NCI-H1694 treated with DMSO at 0.1 percent for 48 hours (cell line): ENCODE measurements at regions not wholly inside any gene's neighbourhood (a gene's known extent, or its start where the extent isn't known, plus 50 kb on each side); places are given as distances from the start of the nearest gene placed in this dataset.

Experiments
- DNase-seq: peaks from one replicate; lab custom pipeline; 2025; lab: John Stamatoyannopoulos, UW

DNA sequence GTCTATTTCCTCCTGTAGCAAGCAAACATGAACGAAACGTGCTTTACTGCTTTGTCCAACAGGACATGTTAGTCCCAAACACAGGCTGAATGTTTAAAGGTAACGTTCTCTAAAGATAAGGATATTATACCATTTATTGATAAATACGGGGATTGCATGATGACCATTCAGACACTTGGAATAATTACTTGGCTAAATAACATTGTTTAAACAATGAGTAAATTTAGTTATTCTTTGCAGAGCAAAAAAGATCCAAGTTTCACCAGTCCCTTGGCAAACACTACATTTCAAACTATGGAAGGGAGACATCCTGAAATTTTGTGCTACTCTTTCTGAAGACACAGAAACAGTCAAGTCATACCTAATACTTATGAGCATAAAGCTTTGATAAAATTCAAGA, 88.0 kb downstream of the ZNF280B start:
- DNase-seq, result no peak

DNA sequence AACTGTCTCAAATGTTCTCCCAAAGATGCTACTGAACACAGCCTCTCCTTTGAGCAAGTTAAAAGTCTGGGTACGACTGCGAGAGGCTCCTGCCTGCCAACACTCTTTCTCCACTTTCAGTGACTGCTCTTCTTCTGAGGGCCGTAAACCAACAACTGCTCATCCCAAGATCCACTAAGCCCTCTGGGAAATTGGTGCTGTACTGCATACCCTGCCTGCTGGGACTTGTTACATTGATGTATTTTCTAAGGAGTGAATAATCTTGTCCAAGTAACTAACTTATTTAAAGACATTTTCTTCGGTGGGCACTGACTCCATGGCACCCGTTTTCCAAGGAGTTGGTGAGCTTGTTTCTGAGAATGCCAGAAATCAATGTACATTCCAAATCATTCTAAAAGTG, 87.2 kb downstream of the ZNF280B start:
- no peak for DNase-seq

DNA sequence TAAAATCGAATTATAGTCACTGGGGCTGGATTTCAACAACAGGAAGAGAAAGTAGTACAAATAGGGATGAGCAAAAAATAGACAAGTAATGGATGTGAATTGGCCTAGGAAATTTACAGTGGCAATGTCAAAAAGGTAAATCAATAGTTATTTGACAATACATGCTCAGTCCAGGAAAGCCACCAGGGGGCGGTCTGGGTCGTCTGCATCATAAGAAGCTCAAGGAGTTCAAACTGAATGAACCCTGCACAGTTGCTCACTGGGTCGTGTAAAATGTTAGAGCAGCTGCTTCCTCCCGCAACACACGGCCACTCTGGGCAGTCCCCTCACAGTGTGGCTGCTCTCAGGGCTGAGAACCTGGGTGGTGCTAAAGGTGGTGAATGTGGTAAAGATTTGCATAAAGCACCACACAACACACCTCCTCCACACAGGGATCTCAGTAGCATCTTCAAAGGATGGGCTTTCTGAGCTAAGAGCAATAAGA, 85.9 kb downstream of the ZNF280B start:
- DNase-seq, result peak; percentile 53

GRCh38 chr22:22423681-22424080, 84.9 kb downstream of the ZNF280B start:
- no peak for DNase-seq

DNA sequence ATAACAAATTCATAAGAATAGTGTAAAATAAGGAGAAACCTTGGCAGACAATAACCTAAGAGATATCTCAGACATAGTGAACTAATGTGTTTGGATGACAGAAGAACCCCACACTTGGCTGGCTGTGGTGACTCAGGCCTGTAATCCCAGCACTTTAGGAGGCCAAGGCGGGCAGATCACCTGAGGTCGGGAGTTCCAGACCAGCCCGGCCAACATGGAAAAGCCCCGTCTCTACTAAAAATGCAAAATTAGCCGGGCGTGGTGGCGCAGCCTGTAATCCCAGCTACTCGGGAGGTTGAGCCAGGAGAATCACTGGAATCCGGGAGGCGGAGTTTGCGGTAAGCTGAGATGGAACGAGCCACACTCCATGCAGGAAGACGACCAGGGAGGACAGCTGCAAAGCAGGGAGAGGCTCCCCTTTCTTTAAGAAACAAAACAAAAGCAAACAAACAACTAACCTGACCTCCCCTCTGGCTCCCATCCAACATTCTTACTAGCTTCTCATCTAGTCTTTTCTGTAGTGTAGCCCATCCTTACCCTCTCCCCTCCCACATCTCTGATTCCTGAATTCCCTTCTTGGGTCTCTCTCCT, 84.2 kb downstream of the ZNF280B start:
- DNase-seq, result no peak

DNA sequence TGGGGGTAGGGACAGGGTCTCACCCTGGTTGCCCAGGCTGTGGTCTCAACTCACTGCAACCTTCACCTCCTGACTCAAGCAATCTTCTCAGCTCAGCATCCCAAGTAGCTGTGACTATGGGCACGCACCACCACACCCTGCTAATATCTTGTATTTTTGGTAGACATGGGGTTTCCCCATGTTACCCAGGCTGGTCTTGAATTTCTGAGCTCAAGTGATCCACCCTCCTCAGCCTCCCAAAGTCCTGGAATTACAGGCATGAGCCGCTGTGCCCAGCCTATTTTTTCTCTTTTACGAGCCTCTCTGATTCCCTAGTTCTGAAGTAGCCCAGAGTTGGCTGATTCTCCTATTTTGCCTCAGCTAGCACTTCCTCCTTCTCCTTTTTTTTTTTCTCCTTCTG, 83.6 kb downstream of the ZNF280B start:
- no peak for DNase-seq

- DNase-seq, result no peak
Observed at GRCh38 chr22:22425356-22425755, 83.2 kb downstream of the ZNF280B start.

DNA sequence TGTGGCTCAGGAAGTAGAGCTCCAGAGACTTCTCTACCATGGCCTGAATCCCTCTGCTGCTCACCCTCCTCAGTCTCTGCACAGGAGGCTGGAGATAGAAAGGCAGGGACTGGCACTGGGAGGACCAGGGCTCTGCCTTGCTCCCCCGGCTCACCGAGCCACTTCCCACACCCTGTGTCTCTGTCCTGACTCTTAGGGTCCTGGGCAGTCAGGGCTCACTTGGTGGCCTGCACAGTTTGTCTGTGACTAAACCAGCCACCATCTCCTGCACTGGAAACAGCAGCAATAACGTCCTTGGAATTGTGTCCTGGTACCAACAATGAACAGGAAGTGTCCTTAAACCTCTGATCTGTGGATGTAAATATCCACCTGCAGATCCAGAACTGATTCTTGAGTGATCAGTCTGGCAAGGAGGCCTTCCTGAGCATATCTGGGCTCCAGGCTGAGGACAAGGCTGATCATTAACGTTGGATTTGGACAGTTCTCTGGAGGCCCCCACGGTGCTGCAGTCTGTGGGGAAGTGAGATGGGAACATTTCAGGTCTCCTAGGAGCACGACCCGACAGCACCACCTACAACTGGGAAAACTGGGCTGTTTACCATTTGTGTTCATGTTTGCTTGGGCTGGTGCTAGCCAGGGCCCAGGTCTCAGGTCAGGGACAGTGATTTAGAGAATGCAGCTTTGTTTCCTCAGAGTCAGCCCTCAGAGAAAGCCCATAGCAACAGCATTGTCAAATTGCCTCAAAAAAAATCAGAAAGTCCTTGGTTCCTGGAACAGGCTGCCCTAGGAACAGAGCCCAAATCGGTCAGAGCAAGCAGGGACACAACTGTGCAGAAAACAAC, 82.5 kb downstream of the ZNF280B start:
- no peak for DNase-seq

- DNase-seq, result no peak
Observed at GRCh38 chr22:22427542-22428065, 80.9 kb downstream of the ZNF280B start.

- DNase-seq, result no peak
Observed at GRCh38 chr22:22428222-22429098, 80.1 kb downstream of the ZNF280B start.

DNA sequence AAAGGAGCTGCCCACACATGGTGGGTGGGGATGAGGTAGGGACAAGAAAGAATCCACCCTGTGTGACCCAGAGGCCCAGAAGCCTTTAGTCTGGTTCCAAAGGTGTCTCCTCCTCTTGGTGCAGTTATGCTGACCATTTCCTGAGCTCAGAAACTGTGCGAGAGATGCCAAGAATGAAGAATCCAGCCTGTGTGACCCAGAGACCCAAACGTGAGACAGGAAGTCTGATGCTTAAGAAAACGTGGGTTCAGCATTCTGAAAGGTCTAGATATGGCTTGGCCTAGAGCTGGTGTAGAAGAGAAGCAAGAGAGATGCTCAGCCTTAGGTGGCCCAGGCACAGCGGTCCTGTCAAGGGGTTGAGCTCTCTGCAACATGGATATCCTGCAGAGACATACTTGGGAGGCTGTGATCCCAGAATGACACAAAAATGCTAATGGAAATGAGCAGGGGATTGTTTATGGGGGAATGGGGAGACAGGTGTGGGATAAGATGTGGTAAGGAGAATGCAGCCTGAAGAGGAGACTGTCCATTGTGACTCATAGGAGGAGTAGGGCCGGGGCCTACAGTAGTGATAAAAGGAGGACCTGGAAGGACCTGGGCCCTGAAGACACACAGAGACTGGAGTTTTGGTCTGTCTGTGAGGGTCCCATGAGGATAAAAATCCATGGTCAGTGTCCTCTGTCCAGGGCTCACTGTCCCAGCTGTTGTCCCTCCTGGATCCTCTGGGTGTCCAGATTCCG, 79.0 kb downstream of the ZNF280B start:
- DNase-seq, result no peak

- no peak for DNase-seq
Observed at GRCh38 chr22:22430111-22430820, 78.3 kb downstream of the ZNF280B start.

GRCh38 chr22:22431271-22432220, 77.0 kb downstream of the ZNF280B start:
- peak; percentile 9 for DNase-seq

DNA sequence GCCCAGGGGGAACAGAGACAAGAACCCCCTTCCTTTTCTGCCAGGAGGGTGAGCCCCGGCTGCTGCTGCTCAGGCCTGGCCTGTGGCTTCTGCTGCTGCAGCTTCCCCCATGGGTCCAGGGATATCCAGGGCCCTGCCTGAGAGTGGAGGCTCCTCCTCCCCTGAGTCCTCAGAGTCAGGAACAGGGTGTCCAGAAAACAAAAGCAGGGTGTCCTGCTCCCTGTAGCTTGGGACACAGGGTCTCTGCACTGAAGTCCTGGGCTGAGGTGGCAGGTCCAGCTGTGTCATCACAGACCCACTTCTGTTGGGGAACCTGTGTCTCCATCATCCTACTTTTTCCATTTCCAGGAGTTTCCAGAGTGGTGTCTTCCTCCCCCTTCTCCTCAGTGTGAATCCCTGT, 76.1 kb downstream of the ZNF280B start:
- no peak for DNase-seq

- no peak for DNase-seq
Observed at GRCh38 chr22:22432937-22433336, 75.6 kb downstream of the ZNF280B start.

DNA sequence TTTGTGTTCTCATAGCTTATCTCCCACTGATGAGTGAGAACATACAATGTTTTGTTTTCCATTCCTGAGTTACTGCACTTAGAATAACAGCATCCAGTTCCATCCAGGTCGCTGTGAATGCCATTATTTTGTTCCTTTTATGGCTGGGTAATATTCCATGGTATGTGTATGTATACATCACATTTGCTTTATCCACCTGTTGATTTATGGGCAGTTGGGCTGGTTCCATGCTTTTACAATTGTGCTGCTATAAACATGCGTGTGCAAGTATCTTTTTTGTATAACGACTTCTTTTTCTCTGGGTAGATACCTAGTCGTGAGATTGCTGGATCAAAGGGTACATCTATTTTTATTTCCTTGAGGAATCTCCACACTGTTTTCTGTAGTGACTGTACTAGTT, 74.8 kb downstream of the ZNF280B start:
- DNase-seq, result no peak
